G401 (cell line): ENCODE measurements at regions not wholly inside any gene's neighbourhood (a gene's known extent, or its start where the extent isn't known, plus 50 kb on each side); places are given as distances from the start of the nearest gene placed in this dataset.

ENCODE experiments used
- DNase-seq: peaks from one replicate; pipeline ENCODE4 v3.0.0-alpha.2; 2015; ENCODE audit warnings: low spot score
- in situ Hi-C: cut with HindIII; loops from 2 replicates; pipeline ENCODE4 v1.10.0; 2016; ENCODE audit warnings: low sequenced_read_pairs, mixed read lengths

- DNase-seq: no peak
- in situ Hi-C loops: no loop called here
These were observed 108.6 kb downstream of the C1D start for GRCh38 chr2:67954093-67954748.

GRCh38 chr2:67955748-67956603, 106.8 kb downstream of the C1D start:
- in situ Hi-C loops: no loop called here
- no peak for DNase-seq

GRCh38 chr2:67965246-67965645, 97.6 kb downstream of the C1D start:
- in situ Hi-C loops: no loop called here
- DNase-seq: no peak

GRCh38 chr2:67970071-67970470, 92.7 kb downstream of the C1D start:
- in situ Hi-C loops: no loop called here
- DNase-seq: no peak

GRCh38 chr2:67970542-67970941, 92.3 kb downstream of the C1D start:
- in situ Hi-C loops: no loop called here
- DNase-seq: no peak

- in situ Hi-C loops: no loop called here
- peak; percentile 55 for DNase-seq
These were observed 88.0 kb downstream of the C1D start for GRCh38 chr2:67974559-67975430.

GRCh38 chr2:67977464-67977863, 85.3 kb downstream of the C1D start:
- in situ Hi-C loops: no loop called here
- no peak for DNase-seq

- in situ Hi-C loops: no loop called here
- DNase-seq: no peak
These were observed 79.8 kb downstream of the C1D start for GRCh38 chr2:67982956-67983355.

GRCh38 chr2:67984600-67984999, 78.2 kb downstream of the C1D start:
- no peak for DNase-seq
- in situ Hi-C loops: no loop called here

GRCh38 chr2:67985586-67985985, 77.2 kb downstream of the C1D start:
- in situ Hi-C loops: no loop called here
- DNase-seq: no peak

- in situ Hi-C loops: no loop called here
- no peak for DNase-seq
These were observed 76.5 kb downstream of the C1D start for GRCh38 chr2:67986258-67986657.
